ENCODE measurements at regions not wholly inside any gene's neighbourhood (a gene's known extent, or its start where the extent isn't known, plus 50 kb on each side); places are given as distances from the start of the nearest gene placed in this dataset.
A peak's percentile ranks its signal among the peaks of the same experiment; 100 is the strongest.

- no peak for DNase-seq (ENCODE audit: low read depth)
- TF ChIP-seq CTCF (conservative IDR thresholded peaks at IDR 0.05; ENCODE audit: low read depth, low read length), result no peak
- H3K4me3 ChIP-seq (ENCODE audit: low read depth, low read length), result no peak overlapping the region
Measured at GRCh38 chr6:170483413-170483812, 69.7 kb downstream of the PSMB1 start.

- no peak overlapping the region for H3K4me3 ChIP-seq (ENCODE audit: low read depth, low read length)
- no peak for DNase-seq (ENCODE audit: low read depth)
- peak; percentile 46 for TF ChIP-seq CTCF (conservative IDR thresholded peaks at IDR 0.05; ENCODE audit: low read depth, low read length)
Measured at GRCh38 chr6:170480050-170480692, 72.9 kb downstream of the PSMB1 start.

- no peak overlapping the region for H3K4me3 ChIP-seq (ENCODE audit: low read depth, low read length)
- DNase-seq (ENCODE audit: low read depth), result no peak
- no peak for TF ChIP-seq CTCF (conservative IDR thresholded peaks at IDR 0.05; ENCODE audit: low read depth, low read length)
Measured at GRCh38 chr6:170476360-170476759, 76.7 kb downstream of the PSMB1 start.

- DNase-seq (ENCODE audit: low read depth), result no peak
- no peak overlapping the region for H3K4me3 ChIP-seq (ENCODE audit: low read depth, low read length)
- no peak for TF ChIP-seq CTCF (conservative IDR thresholded peaks at IDR 0.05; ENCODE audit: low read depth, low read length)
Measured at GRCh38 chr6:170475118-170475517, 78.0 kb downstream of the PSMB1 start.

GRCh38 chr6:170473801-170474200 lies 79.3 kb downstream of the PSMB1 start:
- no peak for DNase-seq (ENCODE audit: low read depth)
- no peak for TF ChIP-seq CTCF (conservative IDR thresholded peaks at IDR 0.05; ENCODE audit: low read depth, low read length)
- H3K4me3 ChIP-seq (ENCODE audit: low read depth, low read length), result no peak overlapping the region

- no peak for TF ChIP-seq CTCF (conservative IDR thresholded peaks at IDR 0.05; ENCODE audit: low read depth, low read length)
- no peak for DNase-seq (ENCODE audit: low read depth)
- H3K4me3 ChIP-seq (ENCODE audit: low read depth, low read length), result no peak overlapping the region
Measured at GRCh38 chr6:170473301-170473717, 79.8 kb downstream of the PSMB1 start.

GRCh38 chr6:170471491-170471890 lies 81.6 kb downstream of the PSMB1 start:
- TF ChIP-seq CTCF (conservative IDR thresholded peaks at IDR 0.05; ENCODE audit: low read depth, low read length), result no peak
- no peak overlapping the region for H3K4me3 ChIP-seq (ENCODE audit: low read depth, low read length)
- DNase-seq (ENCODE audit: low read depth), result no peak
